HG02970 (cell line): ENCODE measurements at regions not wholly inside any gene's neighbourhood (a gene's known extent, or its start where the extent isn't known, plus 50 kb on each side); places are given as distances from the start of the nearest gene placed in this dataset.

Source experiments
- ATAC-seq: cut with Tn5 transposase; IDR thresholded peaks from one replicate; pipeline ENCODE4 v1.9.1; 2021; ENCODE audit warnings: mild to moderate bottlenecking, moderate library complexity, moderate number of reproducible peaks; ENCODE audit not compliant: unreplicated experiment, low FRiP score

DNA sequence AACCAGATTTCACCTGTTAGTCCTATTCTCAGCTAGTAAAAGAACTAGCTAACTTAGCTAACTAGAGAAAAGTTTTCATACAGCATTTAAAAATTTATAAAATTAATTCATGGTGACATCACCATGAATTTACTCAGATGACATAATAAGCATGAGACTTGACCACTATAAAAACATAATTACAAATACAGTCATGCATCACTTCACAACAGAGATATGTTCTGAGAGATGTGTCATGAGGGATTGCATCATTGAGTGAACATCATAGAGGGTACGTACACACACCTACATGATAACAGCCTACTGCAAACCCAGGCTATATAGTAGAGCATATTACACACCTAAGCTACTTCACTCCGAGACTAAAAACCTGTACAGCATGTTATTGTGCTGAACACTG lies 481.3 kb upstream of the CHAC2 start:
- no peak for ATAC-seq

DNA sequence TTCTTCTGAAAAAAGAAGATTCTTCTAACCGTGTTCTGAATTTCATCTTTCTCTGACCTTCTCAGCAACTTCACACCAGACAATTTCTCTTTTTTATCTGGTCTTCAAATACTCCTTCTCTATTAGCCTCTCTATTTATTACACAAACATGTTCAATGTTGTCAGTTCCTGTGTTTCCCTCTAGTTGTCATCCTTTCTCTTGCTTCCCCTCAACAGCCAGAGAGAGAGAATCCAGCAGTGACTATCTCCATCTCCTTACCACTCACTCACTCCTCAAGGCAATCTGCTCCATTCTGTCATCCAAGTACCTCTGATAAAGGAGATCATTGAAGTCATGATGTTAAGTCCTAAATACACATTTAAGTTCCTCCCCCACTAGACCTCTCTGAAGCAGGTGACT lies 491.9 kb upstream of the CHAC2 start:
- no peak for ATAC-seq

DNA sequence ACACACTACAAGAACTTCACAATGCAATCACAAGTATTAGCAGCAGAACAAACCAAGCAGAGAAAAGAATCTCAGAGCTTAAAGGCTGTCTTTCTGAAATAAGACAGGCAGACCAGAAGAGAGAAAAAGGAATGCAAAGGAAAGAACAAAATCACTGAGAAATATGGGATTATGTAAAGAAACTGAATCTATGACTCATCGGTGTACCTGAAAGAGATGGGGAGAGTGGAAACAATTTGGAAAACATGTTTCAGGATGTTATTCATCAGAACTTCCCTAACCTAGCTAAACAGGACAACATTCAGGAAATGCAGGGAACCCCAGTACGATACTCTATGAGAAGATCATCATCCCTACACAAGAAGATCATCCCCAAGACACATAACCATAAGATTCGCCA lies 499.0 kb upstream of the CHAC2 start:
- ATAC-seq, result no peak

DNA sequence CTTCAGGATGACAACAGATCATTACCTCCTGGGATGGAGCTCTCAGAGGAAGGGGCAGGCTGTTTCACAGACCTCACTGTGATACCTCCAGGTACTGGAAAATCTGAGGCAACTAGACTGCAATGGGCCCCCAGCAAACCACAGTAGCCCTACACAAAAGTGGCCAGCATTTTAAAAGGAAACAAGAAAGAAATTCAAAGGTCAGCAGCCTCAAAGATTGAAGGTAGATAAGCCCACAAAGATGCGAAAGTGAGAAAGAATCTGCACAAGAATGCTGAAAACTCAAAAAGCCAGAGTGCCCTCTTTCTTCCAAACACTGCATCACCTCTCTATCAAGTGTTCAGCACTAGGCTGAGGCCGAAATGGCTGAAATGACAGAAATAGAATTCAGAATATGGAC lies 499.5 kb upstream of the CHAC2 start:
- ATAC-seq, result no peak

DNA sequence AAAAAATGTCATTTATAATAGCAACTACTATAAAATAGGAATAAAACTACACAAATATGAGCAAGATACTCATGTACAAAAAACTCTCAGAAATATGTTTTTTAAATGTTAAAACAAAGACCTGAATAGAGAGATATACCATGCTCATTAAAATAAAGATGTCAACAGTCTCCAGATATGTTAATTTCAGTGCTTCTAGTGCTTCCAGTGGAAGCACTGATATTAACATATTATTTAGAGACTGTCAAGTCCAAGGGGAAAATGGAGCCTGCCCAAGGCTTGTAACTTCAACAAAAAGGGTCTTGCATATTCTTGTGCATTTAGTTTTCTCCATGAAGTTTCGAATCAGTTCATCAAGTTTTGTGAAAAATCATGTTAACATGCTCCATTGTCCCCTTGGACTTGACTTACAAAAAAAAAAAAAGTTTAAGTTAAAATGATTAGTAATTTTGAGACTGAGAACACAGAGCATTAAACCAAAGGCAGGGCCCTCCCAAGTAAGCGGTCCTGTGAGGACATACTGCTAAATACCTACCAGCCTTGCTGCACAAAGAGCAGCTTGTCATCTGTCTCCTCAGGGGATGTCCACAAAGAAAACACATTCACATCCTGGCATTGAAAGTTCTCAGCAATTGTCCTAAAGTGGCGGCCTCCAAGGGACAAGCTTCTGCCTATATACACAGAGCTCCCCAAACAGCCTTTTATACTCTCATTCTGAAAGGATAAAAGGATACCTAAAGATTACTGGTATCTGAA lies 501.9 kb upstream of the CHAC2 start:
- no peak for ATAC-seq

DNA sequence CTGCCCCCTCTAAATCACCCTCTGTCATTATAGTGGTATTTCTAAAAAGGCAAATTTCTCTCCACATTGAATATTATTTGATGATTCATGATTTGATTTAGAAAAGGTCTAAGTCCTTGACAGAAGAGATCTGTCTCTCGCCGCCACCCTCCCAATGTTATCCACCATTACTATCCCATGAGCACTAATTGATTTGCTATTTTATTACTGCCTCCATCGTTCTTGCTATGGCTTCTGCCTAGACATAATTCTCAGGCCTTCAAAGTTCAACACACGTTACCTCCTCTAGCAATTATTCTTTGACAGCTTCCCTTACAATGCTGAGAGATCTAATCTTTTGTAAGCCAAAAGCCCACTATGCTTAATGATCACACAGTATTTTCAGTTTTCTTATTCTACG lies 507.0 kb upstream of the CHAC2 start:
- ATAC-seq, result no peak

DNA sequence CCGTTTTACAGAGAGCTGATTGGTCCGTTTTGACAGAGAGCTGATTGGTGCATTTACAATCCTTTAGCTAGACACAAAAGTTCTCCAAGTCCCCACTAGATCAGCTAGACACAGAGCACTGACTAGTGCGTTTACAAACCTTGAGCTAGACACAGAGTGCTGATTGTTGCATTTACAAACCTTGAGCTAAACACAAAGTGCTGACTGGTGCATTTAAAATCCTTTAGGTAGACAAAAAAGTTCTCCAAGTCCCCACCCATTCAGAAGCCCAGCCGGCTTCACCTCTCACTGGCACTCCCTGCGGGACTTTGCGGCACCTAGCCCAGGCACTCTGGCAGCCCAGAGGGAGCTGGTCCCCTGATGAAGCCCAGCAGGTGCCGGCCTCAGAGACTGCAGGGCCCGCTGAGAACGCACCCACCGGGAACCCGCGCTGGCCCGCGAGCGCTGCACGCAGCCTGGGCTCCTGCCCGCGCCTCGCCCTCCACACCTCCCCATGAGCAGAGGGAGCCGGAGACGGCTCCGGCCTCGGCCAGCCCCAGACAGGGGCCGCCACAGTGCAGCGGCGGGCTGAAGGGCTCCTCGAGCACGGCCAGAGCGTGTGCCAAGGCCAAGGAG lies 508.1 kb upstream of the CHAC2 start:
- no peak for ATAC-seq

DNA sequence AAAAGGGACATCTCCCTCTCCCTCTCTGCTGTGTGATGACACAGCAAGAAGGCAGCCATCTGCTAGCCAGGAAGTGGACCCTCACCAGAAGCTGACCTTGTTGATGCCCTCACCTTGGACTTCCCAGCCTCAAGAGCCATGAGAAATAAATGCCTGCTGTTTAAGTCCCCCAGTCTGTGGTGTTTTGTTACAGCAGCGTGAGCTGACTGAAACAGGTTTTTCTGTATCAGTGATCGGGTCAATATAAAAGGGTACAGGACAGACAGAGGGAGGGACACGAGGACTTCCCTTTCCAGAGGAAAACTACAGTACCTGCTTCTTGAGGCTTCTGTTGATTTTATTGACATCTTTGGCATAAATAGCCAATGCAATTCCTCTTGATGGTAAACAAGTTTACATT lies 510.3 kb upstream of the CHAC2 start:
- no peak for ATAC-seq

DNA sequence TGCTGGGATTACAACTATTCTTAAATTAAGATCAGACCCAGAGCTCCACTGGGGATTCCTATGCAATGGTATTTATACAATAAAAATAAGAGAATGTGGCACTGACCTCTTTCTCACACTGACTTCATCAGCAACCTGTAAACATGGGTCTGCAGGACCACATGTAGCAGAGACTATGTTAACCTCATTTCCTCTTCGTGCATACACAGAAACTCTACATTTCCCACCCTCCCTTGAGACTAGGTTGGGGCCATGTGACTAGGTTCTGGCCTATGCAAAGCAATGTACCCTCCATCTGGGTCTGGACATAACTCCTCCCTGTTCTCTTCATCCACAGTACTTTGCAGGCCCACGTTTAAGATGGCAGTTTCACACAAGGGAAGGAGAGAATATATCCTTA lies 514.4 kb upstream of the CHAC2 start:
- ATAC-seq, result no peak

DNA sequence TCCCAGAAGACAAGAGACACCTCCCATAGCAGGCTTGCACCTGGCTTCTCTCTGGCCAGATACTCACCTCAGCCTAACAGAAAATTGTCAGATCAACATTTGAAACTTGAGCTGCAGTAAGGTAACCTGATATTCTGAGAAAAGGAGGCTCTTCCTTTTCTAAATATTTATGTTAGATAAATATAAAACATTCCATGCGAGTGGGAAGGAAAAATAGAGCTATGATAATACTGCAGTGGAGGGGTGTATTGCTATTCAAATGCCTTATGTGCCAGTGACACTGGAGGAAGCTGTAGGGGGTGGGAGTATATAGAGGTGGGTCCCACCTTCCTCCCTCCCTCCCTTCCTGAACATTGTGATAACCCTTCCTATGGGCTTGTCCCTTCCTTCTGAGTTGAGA lies 515.5 kb upstream of the CHAC2 start:
- ATAC-seq, result no peak

DNA sequence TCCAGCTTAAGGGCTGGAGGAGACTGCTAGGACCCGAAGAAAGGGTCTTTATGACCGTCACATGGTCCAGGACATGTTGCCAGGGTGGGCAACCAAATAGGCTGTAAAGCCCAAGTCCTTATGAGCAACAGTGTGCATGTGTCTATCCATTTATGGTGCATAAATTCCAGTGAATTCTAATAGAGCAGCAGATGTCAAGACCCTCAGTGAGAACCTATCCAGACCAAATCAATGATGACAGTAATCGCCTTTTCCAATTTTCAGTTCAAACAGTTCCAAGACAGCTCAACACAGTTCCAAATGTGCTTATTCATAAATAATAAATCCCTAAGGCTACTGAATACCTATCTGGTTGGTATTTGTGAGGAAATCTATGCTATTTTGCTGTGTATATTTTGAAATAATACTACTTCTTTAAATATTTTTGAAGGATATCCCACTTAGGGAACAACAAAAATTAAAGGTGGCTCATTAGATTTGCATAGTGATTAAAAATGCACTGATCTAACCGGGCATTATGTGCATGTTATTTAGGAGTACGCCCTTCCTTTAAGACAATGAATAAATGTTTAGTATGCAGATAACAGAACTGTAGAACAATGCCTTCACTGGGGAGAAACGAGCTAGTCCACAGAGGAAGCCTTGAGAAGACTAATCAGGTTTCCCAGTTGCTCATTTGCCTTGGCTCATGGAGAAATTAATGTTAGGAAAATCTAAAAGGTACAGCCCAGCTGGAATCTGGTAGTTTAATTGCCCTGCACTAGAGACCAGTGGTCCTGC lies 519.5 kb upstream of the CHAC2 start:
- no peak for ATAC-seq

DNA sequence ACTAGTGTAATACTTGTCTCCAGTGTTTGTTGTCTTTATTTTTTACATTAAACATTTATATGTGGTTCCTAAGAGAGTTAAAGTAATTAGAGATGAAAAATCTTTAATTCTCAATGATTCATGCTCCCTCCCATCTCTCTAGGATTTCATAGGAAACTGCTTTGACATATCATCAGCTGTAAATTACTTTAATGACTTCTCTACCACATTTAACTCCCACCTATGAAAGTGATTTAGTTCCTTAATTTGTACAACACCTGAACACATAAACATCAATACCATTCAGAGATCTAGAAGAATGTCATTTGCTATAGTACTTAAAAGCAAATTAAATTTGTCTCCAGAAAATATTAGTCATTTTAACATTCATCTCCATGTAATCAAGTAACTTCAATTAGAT lies 524.2 kb upstream of the CHAC2 start:
- no peak for ATAC-seq

DNA sequence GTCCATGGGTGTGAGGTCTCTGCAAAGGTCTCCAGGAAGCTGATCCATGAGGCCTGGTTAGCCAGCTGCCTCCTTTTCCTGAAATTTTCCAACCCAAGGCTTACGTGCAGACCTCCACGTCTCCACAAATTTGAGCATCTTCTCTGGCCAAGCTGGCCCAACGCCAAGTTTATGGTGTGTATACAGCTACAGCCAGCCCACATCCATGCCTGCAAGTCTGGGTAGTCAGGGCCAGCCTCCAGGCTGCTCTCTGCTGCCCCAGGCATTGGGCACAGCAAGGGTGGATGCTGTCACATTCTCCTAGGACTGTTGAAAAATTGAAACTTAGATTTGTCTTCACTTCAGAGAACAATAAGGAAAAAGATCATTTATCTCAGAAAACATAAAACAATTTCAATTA lies 525.5 kb upstream of the CHAC2 start:
- no peak for ATAC-seq

DNA sequence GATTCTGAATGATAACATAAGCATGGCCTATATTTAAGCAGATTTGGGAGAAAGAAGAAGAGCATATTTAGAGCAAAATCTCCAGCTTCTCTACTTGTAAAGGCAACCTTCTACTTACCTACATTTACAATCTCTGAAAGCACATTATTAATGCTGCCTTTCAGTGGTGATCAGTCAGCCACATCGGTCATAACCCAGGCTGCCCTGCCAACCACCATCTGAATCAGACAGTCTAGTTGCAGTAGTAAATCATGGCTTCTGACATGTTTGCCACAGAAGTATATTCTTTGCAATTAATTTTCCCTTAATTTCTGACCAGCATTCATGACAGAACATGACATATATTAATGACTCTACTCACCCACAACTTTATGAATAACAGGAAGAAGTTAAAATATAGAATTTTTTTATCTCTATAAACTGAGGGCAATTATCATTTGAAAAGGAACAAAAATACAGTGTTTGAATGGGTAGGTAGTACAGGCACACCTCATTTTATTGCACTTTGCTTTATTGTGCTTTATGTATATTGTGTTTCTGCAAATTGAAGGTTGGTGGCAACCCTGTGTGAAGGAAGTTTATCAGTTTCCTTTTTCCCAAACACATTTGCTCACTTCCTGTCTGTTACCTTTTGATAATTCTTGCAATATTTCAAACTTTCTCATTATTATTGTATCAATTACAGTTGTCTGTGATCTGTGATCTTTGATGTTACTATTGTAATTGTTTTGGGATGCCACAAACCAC lies 531.6 kb upstream of the CHAC2 start:
- no peak for ATAC-seq

DNA sequence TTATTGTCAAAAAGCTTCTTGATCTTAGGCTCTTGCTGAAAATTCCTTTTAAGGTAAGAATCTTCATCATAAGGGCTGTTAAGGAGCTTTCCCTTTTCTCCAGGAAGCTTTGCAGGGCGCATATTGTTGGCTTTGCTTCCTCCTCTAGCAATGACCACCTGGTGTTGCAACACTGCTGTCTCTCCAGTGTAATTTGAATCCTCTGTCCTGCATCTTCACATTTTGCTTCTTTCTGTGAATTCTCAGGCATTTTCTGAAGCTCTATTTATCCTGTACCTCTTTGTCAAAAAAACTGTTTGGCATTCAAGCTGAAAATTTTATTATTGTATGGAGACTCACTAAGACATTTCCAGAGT lies 533.1 kb upstream of the CHAC2 start:
- ATAC-seq, result no peak

DNA sequence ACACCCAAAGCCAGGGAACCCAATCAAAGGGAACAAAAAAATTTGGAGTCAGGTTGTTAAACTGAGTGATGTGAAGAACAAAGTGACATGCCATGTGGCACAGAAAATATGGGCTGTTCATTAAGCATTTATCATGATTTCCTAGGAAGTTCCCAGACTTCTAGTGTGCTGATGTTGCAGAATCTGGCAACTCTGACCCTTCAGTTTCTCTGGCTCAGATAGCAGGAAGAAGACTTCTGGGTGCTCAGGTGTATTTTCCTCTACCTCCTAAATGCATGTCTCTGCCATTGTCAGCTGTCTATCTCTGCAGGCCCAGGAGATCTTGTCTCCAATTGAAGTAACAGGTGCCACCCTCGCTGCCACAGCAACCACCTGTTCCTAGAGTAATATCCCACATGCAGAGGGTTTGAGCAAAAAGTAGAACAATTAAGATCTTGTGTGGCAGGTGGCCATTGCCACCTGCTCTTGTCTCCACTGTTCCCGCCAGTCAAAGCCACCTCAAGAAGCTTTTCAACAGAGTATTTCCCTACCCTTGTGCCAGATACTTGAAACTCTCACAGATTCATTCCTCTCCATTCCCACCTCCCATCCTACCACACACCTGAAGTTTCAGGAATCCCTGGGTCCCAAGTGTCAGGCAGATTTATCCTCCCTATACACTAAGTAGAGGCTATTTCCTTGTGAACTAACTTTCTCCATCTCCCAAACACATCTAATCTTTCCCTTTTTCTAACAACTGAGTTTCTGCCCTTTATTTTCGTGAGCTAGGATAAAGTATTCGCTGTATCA lies 533.7 kb upstream of the CHAC2 start:
- no peak for ATAC-seq

DNA sequence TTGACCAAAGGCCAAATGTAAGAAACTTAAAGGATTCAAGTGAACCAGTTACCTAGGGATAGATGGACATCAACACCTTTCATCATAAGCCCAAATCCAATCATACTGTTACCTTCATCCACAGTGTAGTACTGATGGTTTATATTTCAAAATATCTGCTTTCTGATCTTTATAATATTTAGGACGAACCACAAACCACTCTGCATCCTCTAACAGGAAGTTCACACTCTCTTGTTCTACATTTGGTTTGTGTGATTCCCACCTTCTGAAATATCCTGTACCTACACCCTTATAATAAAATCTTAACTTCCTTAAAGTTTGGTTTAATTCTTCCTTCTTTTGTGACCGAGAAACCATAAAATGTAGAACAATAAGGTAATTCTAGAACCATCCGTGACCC lies 535.7 kb upstream of the CHAC2 start:
- ATAC-seq, result no peak

DNA sequence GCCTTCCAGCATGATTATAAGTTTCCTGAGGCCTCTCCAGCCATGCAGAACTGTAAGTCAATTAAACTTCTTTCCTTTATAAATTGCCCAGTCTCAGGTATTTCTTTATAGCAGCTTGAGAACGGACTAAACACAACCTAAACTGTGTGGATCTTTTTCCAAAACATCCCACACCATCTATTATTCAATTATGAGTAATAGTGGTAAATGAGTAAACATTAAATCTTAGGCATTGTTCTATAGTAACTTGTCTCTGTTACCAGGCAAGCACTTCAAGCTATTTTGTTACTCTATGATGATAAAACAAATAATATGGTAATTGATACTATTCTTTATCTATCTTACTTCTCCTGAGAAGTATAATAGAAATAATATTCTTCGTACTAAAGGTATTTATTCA lies 536.9 kb upstream of the CHAC2 start:
- no peak for ATAC-seq

DNA sequence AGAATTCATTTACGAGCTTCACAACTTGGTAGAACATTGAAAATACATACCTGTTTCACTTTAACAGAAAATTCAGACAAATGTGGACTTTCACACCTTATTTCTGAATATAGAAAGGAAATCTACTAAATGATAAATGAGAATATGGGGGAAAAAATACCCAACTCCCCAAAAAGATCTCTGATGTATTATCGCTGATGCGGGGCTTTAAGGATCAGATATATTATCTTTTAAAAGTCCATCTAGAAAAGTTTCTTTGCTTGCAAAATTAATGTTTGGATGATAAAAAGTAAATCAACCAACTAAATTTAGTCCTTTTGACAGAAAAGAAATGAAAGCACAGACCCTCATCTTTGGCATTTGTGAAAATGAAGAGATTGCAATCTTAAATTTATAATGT lies 540.1 kb upstream of the CHAC2 start:
- ATAC-seq, result no peak

DNA sequence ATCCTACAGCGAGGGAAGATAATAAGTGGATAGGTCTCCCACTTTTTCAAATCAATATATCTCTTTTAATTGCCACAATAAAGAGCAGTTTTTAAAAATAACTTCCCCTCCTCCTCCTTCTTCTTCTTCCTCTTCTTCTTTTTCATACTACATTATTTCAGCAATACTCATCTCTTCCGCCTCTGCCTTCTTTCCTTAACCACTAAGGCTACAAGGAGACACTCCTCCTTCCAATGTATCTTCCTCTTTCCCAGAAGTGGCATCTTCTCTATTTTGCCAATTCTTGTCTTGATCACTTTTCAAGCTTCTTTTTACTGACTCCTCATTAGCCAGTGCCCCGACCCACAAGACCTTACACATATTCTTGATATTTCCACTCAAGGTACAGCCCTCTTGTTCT lies 546.6 kb upstream of the CHAC2 start:
- ATAC-seq, result no peak
